ENCODE measurements at regions not wholly inside any gene's neighbourhood (a gene's known extent, or its start where the extent isn't known, plus 50 kb on each side); places are given as distances from the start of the nearest gene placed in this dataset.
"Not testable (repeated sequence)": the region's sequence is repeated elsewhere in the genome, so short reads cannot be mapped to it uniquely, and the experiment has no call there.

DNA sequence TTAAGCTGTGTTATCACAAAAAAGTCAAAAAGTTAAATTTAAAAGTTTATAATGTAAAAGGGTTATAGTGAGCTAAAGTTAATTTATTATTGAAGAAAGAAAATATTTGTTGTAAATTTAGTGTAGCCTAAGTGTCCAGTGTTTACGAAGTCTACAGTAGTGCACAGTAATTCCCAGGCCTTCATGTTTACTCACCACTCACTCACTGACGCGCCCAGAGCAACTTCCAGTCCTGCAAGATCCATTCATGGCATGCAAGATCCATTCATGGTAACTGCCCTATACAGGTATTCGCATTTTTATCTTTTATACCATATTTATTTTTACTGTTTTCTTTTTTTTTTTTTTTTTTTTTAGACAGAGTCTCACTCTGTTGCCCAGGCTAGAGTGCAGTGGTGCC is 69.5 kb downstream of the TPRA1 start:
- no peak for DNase-seq (ENCODE audit: low read depth in 2 of 2)

DNA sequence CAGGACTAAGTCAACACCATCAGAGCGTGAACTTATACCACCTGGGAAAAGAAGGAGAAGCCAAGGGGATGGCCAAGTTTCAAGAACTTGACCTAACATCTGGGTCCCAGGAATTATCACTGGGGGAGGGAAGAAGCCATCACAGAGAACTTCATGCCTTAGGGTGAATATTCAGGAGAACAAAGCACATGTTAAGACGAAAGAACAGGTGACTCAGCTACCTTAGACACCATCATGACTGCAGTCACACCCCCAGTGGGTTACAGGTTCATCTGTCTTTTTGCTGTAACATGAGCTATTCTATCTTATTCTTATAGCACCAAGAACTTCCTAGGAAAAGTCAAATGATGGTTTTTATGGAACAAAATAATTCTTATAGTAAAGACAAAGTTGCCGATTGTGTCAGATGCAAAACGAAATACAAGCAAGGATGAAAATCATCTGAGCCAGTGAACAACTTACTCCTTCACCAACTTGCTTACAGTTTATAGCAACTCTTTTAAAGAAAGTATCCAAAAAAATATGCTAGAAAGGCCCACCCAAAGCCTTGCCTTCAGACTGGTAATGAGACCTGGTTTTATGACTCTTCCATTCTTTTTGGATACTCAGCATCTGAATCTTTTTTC is 72.0 kb downstream of the TPRA1 start:
- DNase-seq (ENCODE audit: low read depth in 2 of 2), result no peak

DNA sequence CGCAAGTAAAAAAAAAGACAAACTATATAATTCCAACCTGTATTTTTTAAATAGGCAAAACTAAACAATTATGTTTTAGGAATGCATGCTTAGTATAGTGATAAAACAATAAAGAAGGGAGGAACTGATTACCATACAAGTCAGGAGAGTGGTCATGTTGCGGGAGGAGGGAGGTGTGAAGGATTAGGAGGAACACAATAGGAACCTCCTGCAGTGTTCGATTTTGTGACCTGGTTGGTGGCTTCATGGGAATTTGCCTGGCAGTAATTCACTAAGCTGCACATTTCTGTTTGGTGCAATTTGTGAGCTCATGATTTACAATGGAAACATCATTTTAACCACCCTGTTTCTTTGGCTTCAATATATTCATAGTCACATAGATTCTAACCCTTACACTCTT is 78.3 kb downstream of the TPRA1 start:
- no peak for DNase-seq (ENCODE audit: low read depth in 2 of 2)

DNA sequence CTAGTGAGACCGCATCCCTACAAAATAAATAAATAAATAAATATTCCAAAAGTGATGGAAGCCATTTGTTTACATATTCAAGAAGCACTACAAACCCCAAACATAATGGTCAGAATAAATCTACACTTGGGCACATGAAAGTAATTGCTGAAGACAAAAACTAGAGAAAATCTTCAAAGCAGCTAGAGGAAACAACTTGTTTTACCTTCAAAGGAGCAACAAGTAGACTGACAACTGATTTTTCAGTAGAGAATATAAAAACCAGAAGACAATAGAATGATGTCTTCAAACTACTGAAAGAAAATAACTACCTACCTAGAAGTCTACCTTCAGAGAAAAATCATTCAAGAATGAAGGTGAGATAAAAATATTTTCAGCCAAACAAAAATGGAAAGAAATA is 89.4 kb downstream of the TPRA1 start:
- DNase-seq (ENCODE audit: low read depth in 2 of 2), result no peak

DNA sequence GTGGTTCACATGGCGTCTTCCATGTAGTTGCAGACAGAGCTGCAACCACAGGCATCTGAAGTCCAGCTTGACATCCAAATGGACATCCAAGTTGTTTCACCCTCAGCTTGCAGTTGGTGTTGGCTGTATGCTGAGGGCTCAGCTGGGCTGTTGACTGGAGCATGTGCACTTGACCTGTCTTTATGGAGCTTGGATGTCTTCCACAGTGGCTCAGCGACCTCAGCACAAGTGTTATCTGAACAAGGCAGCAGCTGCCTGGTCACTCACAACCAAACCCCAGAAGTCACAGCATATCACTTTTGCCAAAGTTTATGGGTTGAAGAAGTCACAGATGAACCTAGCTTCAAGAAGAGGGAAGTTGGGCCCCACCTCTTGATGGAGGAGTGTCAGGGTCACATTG is 92.9 kb downstream of the TPRA1 start:
- DNase-seq (ENCODE audit: low read depth in 2 of 2), result no peak

DNA sequence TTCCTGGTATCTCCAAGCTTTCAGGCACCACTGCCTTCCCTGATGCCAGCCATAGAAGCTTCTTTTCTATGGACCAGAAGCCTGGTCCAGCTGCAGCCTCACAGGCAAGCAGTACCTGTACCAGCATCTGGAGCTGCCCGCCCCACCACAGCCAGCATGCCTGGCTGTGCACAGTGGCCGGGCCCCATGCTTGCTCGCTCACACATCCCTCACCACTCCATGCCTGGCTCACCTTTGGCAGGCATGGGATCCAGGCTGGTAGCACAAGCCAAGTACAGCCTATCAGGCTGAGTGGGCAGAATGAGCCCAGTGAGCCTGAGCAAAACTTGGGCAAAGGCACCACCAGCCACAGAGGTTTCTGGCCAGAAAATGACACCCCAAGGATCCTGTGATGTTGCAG is 93.4 kb downstream of the TPRA1 start:
- no peak for DNase-seq (ENCODE audit: low read depth in 2 of 2)

DNA sequence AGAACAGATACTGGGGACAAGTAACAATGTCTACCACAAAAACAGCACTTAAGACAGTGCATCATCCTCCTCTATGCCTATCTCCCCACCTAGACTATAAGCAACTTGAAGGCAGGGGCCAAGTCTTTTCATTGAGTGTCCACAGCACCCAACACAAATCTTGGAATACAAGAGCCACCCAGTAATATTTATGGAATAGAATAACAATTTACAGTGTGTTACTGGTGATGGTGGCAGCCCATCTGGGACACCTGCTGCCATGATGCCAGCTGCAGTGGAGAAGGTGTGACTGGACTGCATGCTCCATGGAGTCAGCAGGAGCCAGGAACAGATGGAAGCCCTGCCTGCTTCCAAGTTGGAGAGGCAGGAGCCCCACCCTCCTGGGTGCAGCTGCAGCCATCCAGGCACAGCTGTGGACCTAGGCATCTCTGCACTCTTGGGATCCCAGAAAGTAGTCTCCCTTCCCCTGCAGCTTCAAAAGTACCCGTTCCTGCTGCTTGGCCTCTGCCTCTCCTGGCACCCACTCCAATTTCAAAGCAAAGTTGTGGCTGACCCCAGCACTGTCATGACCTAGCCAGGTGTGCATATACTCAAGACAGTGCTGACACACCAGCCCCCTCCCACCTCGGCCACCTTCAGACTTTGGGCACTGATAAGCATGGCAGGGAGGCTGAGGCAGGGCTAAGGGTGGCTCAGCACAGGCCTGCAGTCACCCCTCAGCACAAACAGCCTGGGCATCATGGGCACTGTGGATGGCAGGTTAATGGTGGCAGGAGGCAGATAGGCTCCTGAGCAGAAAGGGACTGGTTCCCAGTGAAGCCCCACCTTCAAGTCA is 94.5 kb downstream of the TPRA1 start:
- DNase-seq (ENCODE audit: low read depth in 2 of 2), result no peak

DNA sequence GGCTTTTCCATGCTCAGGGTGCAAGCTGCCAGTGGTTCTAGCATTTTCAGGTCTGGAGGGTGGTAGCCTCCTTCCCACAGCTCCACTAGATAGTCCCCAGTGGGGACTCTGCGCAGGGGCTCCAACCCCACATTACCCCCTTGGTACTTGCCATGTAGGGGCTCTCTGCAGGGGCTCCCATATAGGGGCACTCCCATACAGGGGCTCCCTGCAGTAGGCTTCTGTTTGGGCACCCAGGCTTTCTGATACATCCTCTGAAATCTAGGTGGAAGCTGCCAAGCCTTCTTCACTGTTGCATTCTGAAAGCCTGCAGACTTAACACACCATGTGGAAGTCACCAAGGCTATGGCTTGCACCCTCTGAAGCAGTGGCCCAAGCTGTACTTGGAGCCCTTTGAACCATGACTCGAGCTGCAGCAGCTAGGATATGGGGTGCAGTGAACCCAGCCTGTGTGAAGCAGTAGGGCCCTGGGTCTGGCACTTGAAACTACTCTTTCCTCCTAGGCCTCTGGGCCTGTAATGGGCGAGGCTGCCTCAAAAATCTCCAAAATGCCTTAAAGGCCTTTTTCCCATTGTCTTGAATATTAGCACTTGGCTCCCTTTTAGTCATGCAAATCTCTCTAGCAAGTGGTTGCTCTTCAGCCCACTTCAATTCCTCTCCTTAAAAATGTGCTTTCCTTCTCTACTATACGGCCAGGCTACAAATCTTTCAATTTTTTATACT is 96.4 kb downstream of the TPRA1 start:
- DNase-seq (ENCODE audit: low read depth in 2 of 2), result no peak

DNA sequence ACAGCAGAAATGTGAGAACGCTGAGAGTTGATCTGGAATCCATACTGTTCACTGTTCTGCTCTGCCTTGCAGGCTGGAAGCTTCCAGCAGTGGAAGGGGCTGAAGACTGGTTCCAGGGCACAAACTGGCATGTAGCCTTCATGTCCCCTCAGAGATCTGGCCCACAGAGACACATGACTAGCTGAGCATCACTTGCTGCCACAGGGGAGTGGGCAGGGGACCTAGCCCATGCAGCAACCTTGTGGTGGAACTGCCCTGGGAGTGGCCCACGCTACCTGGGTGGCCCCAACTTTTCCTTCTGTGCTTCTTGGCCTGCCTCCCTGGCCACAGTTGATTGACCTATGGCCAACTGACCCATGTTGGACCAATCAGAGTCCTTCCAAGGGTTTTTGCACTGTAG is 98.1 kb downstream of the TPRA1 start:
- no peak for DNase-seq (ENCODE audit: low read depth in 2 of 2)

DNA sequence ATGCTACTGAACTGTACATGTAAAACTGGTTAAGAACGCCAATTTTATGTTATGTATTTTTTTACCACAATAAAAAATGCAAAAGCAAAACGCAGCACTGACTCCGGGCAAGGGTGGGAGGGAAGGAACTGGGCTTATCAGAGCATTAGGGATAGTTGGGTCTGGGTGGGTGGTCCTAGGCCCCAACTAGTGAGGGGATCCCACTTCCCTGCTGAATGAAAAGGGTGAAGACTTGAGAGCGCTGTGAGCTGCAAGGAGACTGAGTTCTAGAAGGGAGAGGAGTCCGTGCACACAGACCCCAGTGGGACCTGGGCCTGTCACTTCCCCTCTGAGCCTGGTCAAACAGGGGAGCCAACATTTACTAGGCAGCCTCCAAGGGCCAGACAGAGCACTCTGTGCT is 98.6 kb downstream of the TPRA1 start:
- no peak for DNase-seq (ENCODE audit: low read depth in 2 of 2)

DNA sequence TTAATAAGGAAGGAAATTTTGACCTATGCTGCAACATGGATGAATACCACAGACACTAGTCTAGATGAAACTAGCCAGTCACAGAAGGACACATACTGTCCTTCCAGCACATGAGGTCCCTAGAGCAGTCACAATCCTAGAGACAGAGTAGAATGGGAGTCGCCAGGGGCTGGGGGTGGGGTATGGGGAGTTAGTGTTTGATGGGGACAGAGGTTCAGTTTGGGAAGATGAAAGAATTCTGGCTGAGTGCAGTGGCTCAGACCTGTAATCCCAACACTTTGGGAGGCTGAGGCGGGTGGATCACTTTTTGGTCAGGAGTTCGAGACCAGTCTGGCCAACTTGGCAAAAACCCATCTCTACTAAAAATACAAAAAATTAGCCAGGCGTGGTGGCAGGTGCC is 99.2 kb downstream of the TPRA1 start:
- no peak for DNase-seq (ENCODE audit: low read depth in 2 of 2)

DNA sequence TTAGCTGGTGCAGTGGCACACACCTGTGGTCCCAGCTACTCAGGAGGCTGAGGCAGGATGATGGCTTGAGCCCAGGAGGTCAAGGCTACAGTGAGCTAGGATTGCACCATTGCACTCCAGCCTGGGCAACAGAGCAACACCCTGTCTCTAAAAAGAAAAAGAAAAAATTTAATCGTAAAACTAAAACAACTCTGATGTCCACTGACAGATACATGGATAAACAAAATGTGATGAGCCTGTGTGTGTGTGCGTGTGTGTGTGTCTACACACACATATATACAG is 99.6 kb downstream of the TPRA1 start:
- not testable (repeated sequence) for DNase-seq (ENCODE audit: low read depth in 2 of 2)

DNA sequence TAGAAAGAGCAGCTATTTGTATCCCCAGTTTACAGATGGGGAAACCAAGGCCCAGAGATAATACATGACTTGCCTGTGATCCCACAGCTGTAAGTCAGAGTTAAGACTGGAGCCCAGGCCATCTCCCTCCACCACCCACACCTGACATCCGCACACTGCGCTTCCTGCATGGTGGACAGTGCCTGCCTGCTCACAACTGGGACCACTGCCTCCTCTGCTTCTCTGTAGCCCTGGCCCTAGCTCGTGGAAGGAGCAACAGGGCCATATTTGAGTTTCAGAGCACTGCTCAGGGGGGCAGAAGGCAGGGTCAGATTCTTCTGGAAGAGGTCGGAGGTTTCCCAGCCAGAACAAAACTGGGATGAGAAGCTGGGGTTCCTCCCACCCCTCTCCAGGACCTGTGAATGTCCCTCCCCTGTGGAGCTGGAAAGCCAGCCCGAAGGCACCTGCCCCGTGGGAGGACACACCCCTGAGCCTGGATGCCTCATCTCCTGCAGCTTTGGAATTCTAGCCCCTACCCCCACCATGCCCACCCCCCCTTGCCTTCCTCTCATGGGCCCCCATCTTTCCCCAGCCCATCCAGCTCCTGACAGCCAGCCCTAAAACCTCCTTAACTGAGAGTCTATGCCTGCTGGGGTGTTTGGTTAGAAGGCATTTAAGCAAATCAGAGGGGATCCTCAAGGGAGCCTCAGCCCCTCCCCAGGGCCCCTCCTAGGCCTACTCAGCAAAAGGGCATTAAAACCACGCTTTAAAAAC is 100.1 kb downstream of the TPRA1 start:
- no peak for DNase-seq (ENCODE audit: low read depth in 2 of 2)

DNA sequence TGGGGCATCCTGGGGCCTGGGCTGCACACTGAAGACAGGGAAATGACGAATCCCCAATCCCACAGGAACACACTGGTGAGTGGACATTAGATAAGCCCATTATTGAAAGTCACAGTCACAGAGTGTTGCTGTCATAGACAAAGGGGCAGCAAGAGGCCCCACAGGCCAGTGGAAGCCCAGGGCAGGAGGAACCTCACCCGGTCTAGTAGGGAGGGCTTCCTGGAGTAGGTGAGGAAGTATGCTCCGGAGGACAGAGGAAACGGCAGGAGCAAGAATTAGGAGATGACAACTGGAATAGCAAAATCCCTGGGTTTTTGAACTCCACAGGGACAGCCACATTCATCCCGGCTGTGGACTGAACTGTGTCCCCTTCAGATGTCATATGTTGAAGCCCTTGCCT is 101.2 kb downstream of the TPRA1 start:
- no peak for DNase-seq (ENCODE audit: low read depth in 2 of 2)

DNA sequence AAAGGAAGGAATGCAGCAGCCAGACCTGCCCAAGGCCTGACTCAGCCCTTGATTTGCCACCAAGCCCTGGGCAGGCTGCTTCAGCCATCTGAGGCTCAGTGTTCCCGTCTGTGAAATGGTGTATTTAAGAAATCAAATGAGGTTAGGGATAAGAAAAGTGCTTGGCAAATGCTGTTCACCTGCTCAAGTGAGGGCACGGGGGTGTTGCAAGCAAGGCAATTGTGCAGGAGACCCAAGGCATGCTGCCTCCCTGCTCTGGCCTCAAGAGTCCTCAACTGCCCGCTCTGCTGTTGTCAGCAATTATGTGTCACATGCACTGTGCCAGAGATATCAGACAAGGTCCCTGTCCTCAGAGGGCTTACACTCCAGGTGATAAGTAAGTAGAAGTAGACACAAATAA is 101.8 kb downstream of the TPRA1 start:
- no peak for DNase-seq (ENCODE audit: low read depth in 2 of 2)

DNA sequence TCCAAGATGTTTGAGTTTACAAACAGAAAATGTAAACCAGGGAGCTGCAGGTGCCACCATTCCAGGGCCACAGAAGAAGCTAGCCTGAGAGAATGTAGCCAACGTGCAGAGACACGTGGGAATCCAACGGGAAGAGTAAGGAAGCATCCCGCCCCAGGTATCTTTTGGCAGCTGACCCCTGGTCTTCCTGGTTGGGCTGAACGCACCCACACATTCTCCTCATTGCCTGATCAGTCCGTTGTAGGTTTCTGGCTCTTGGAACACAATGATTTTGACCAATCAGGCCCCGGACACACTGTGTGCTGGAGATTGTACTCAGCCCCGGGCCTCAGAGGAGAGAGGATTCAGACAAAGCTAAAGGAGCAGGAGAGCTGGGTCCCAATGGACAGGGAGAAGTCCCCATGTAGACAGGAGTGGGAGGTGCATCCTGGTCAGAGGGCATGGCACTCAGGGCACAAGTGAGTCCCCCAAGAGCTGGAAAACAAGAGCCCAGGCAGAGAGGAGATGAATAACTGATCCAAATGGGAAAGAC is 102.3 kb downstream of the TPRA1 start:
- DNase-seq (ENCODE audit: low read depth in 2 of 2), result no peak

DNA sequence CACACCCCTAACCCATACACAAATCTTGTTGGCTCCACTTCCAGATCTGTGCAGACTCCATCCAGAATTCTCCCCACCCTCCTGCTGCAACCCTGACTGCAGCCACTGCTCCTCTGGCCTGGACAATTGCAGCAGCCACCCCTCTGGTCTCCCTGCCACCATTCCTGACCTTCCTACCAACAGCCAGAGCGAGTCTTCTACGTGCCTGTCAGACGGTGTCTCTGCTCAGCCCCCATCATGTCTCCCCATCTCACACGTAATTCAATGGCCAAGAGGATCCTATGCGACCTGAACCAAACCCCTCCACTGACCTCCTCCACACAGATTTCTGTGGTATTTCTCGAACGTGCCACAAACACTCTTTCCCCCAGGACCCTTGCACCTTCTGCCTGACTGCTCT is 103.3 kb downstream of the TPRA1 start:
- no peak for DNase-seq (ENCODE audit: low read depth in 2 of 2)

DNA sequence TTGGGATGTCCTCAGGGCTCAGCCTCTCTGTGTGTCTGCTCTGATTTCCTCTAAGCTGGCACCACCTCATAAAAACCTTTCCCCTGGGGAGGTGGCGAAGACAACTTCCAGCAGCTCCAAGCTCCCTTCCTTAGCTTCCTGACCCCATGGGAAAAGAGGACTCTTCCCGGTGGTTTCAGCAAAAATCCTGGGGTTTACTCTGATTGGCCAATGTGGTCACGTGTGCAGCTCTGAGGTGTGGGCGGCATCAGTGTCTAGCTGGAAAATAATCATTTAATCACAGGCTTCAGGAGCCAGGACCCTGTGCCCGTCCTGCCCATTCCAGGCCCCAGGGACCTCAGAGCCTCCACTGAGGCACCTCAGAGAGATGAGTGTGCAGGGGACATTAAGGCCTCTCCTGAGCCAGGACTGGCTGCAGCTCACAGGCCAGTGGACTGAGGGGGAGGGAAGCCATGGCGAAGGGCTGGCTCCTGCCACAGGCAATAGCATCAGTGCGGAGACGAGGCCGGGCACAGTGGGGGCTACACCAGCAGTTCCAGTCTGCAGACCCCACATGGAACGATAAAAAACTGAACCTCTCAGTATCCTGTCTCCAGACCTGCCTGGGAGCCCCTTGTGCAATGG is 104.1 kb downstream of the TPRA1 start:
- no peak for DNase-seq (ENCODE audit: low read depth in 2 of 2)

DNA sequence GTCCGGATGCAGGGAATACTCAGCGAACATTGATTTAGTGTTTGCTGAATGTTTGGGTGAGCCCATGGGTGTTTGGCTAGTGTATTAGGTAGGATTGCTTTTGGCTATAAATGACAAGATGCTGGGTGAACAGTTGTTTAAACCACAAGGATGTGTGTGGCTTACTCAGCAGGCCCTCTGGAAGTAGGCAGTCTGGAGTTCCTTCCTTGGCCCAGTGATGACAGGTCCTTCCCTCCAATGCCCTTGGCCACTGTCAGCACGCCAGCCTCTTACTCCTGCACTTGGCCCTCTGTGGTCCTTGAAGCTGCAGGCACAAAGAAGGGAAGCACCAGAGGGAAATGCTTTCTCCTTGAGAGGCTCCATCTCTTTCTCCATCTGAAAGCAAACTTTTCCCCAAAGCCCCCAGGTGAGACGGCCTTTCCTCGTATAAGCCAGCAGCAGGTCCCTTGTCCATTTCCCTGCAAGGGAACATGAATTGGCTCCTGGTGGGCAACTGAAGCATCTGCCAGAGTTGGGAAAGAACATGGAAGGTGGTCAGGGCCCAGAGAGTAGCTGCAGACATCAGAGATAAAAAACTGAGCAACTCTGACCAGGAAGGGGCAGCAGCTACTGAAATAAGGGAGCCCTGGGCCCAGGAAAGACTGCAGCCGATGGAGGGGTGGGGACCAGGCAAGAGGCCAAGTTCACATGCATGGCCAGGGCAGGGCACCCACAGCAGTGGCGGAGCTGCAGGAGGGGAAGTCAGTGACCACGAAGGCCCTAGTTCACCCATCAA is 105.0 kb downstream of the TPRA1 start:
- no peak for DNase-seq (ENCODE audit: low read depth in 2 of 2)

DNA sequence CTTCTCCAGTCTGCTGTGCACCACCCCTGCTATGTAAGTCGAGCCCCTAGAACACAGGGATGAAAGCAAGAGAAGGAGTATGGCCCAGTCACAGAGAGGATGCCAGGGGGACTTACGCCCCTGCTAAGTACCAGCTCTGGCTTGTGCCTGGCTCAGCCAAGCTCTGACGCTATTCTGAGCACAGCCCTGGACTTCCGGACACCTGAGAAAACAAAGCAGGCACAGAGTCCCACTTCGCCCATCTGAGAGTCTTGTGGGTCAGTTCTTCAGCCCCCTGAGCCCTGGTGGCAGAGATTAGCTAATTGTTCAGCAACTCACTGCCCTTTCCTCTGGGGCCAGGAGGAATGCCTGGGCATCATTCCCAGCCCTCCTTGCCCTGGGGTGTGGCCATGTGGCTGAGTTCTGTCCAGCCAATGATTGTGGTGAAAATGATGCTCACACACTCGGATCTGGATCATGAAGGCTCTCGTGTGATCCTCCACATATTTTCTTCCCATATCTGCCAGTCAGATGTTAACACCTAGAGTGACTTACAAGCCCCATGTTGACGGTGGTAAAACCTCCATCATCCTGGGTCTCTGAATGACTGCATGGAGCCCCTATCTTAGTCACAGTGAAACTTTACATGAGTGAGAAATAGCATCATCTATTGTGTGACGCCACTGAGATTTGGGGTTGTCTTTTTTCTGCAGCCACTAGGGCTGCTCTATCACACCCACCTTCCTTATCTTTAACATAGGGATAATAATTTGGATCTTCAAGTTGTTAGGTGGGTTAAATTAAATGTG is 105.7 kb downstream of the TPRA1 start:
- peak in 1 of 2 donors; percentile 19 for DNase-seq (ENCODE audit: low read depth in 2 of 2)

Measured in stimulated activated CD4-positive, alpha-beta T cell treated with anti-CD3 and anti-CD28 coated beads, Interleukin-4, amount 100 ng/mL, for 48 hours (primary cell).